Tibial artery (tissue), 4 donors: ENCODE measurements at regions not wholly inside any gene's neighbourhood (a gene's known extent, or its start where the extent isn't known, plus 50 kb on each side); places are given as distances from the start of the nearest gene placed in this dataset.

Experiments
- DNase-seq, 2 donors: peaks; one replicate each; pipeline ENCODE4 v3.0.0-alpha.2; 2019
- H3K27ac ChIP-seq, 2 donors: fragments of 200-600 bp; sonication (generic) in 1 of 2; 1 replicate in 1 of 2; 2 replicates in 1 of 2; pipeline ENCODE4 v1.5.1; 2018 to 2019; ENCODE audit warnings: mild to moderate bottlenecking in 1 of 2
- H3K27me3 ChIP-seq, 2 donors: fragments of 200-600 bp; sonication (generic) in 1 of 2; one replicate each; pipeline versions ENCODE4 v1.5.1 to v1.6.0; 2016 to 2019
- H3K36me3 ChIP-seq, 3 donors: fragments of 200-600 bp; sonication (generic) in 2 of 3; one replicate each; pipeline ENCODE4 v1.5.1; 2016 to 2019; ENCODE audit warnings: mild to moderate bottlenecking in 2 of 3
- H3K4me1 ChIP-seq, 4 donors: fragments of 200-600 bp; sonication (generic) in 2 of 4; 1 replicate in 3 of 4; 2 replicates in 1 of 4; pipeline ENCODE4 v1.5.1; 2016 to 2019
- H3K4me3 ChIP-seq, 2 donors: fragments of 200-600 bp; sonication (generic) in 1 of 2; 1 replicate in 1 of 2; 2 replicates in 1 of 2; pipeline ENCODE4 v1.5.1; 2018 to 2019; ENCODE audit warnings: mild to moderate bottlenecking in 2 of 2
- H3K9me3 ChIP-seq, 3 donors: fragments of 200-600 bp; sonication (generic) in 1 of 3; one replicate each; pipeline ENCODE4 v1.5.1; 2016 to 2019
- intact Hi-C: fragments of 100-400 bp; cut with DNase I; formaldehyde crosslinking; loops from one replicate; pipeline ENCODE4 v1.15.0; 2023; ENCODE audit warnings: low total_unique reads
- TF ChIP-seq, protein P1 (sequence below), 2 experiments: fragments of 200-600 bp in 1 of 2; fragments of 450-650 bp in 1 of 2; IDR thresholded peaks; one replicate each; pipeline ENCODE4 v1.5.1; 2017 to 2019; ENCODE audit warnings: antibody characterized with exemption in 2 of 2, mild to moderate bottlenecking in 1 of 2, moderate library complexity in 1 of 2

DNA sequence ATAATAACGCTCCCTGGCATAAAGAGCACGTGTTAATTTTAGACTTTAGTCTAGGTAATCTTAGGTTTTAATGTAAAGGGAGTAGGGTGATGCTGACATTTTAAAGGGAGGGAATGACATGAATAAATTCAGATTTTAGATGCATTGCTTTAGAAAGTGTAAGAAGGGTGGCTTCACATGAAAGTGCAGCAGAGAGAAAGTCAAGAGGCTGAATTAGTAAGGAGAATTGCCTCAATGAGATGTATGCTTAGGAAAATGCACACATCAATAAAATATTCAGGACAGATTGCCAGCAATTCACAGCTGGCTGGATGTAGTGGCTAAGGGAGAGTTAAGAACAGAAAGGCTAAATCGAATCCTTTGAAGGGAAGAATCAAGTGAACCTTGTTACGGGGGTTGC lies 165.5 kb upstream of the CDH19 start:
- Histone ChIP-seq H3K27ac (no peak overlapping the region), H3K4me3 (no peak overlapping the region), H3K9me3 (no peaks in the 10 kb centered on the region), H3K36me3 (no peaks in the 10 kb centered on the region), H3K27me3 (no peaks in the 10 kb centered on the region), H3K4me1 (no peaks in the 10 kb centered on the region)
- intact Hi-C loops: no loop called here
- DNase-seq: no peak
- TF ChIP-seq, protein P1, sequence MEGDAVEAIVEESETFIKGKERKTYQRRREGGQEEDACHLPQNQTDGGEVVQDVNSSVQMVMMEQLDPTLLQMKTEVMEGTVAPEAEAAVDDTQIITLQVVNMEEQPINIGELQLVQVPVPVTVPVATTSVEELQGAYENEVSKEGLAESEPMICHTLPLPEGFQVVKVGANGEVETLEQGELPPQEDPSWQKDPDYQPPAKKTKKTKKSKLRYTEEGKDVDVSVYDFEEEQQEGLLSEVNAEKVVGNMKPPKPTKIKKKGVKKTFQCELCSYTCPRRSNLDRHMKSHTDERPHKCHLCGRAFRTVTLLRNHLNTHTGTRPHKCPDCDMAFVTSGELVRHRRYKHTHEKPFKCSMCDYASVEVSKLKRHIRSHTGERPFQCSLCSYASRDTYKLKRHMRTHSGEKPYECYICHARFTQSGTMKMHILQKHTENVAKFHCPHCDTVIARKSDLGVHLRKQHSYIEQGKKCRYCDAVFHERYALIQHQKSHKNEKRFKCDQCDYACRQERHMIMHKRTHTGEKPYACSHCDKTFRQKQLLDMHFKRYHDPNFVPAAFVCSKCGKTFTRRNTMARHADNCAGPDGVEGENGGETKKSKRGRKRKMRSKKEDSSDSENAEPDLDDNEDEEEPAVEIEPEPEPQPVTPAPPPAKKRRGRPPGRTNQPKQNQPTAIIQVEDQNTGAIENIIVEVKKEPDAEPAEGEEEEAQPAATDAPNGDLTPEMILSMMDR (IDR thresholded peaks at IDR 0.05): no peak

DNA sequence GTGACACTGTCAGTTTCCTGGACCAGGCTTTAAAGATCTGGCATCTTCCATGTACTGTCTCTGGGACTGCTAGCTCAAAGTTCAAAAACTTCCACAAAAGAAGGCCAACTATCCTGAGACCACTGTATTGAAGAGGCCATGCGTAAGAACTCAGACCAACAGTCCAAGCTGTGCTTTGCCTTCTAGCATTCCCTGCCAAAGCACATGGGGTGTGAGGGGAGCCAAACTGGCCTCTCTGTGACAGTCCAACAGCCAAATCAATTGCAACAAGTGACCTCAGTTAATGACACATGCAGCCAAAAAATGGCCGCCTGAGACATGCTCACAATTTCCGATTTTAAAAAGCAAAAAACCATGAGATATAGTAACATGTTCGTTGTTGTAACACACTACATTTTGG lies 160.3 kb upstream of the CDH19 start:
- TF ChIP-seq, protein P1 (IDR thresholded peaks at IDR 0.05): no peak
- H3K9me3 ChIP-seq: no peaks in the 10 kb centered on the region
- no peak overlapping the region for H3K27ac ChIP-seq
- H3K4me1 ChIP-seq: no peaks in the 10 kb centered on the region
- no peaks in the 10 kb centered on the region for H3K27me3 ChIP-seq
- no peak overlapping the region for H3K4me3 ChIP-seq
- intact Hi-C loops: no loop called here
- peak in 1 of 2 donors; percentile 26 for DNase-seq
- H3K36me3 ChIP-seq: no peaks in the 10 kb centered on the region

DNA sequence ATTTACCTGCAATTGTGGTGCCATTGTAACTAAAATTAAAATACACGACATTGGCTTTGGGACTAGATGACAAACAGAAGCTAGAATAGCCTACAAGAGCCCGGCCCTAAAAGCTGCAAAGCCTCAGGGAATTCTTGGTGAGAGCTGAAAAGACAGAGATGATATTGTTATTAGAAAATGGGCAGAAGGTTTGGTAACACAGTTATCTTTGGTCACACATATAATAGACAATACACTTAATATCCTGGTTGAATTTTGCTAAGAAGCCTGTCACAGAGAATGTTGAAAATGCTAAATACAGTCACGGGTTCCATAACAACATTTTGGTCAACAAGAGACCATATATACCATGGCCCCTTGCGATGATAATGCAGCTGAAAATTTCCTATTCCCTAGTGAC lies 157.3 kb upstream of the CDH19 start:
- H3K4me1 ChIP-seq: no peaks in the 10 kb centered on the region
- no peak overlapping the region for H3K27ac ChIP-seq
- H3K36me3 ChIP-seq: no peaks in the 10 kb centered on the region
- no peak overlapping the region for H3K4me3 ChIP-seq
- no peaks in the 10 kb centered on the region for H3K9me3 ChIP-seq
- no peak for DNase-seq
- H3K27me3 ChIP-seq: no peaks in the 10 kb centered on the region
- intact Hi-C loops: no loop called here
- TF ChIP-seq, protein P1 (IDR thresholded peaks at IDR 0.05): no peak

DNA sequence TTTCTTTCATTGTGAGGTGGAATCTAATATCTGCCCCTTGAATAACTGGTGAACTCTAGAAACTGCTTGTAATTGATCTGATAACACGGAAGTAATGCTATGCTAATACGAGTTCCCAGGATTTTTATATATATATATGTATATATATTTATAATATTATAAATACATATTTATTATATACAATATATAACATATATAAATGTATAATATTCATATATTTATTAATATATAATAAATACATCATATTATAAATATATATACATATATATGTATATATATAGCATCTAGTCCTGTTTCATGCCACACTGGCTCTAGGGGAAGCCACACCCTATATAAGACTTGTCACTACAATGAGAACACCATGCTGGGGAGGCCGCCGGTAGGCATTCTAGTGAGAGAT lies 156.7 kb upstream of the CDH19 start:
- no peaks in the 10 kb centered on the region for H3K4me1 ChIP-seq
- no peak overlapping the region for H3K27ac ChIP-seq
- H3K27me3 ChIP-seq: no peaks in the 10 kb centered on the region
- DNase-seq: no peak
- no peaks in the 10 kb centered on the region for H3K36me3 ChIP-seq
- H3K4me3 ChIP-seq: no peak overlapping the region
- H3K9me3 ChIP-seq: no peaks in the 10 kb centered on the region
- intact Hi-C loops: no loop called here
- TF ChIP-seq, protein P1 (IDR thresholded peaks at IDR 0.05): no peak

DNA sequence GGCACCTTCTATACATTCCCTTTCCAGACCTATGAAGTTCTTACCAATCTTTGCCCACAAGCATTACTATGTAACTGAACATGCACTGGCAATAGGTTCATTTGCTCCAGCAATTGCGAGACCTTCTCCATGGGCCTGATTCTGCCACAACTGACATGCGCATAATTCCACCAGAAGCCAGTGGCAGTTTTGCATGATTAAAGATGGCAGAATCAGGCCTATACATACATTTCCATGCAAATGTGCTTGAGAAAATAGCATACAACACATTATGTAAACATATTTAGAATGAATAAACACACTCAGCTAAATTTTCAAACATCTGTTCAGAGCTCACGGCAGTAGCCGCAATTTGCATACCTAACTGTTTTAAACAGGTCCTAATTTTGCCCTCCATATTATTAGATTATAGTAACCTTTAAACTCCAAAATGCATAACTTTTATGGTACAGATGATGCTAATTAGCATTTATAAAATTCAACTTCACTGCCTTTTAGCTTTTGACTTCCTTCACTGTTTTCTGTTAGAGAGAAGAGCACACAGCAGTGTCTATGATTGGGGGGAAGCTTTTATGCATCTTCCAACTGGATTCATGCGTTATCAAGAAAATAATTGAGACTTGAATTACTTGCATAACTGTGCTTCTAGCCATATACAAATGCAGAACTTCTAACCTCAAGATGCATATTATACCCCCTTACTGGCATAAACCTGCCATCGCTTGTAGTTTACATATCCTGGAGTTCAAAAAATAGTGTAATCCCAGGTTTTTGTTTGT lies 155.3 kb upstream of the CDH19 start:
- Histone ChIP-seq H3K9me3 (no peaks in the 10 kb centered on the region), H3K4me1 (no peaks in the 10 kb centered on the region), H3K4me3 (no peak overlapping the region), H3K36me3 (no peaks in the 10 kb centered on the region), H3K27ac (no peak overlapping the region), H3K27me3 (no peaks in the 10 kb centered on the region)
- intact Hi-C loops: no loop called here
- no peak for DNase-seq
- TF ChIP-seq, protein P1 (IDR thresholded peaks at IDR 0.05): no peak
